ENCODE measurements at regions not wholly inside any gene's neighbourhood (a gene's known extent, or its start where the extent isn't known, plus 50 kb on each side); places are given as distances from the start of the nearest gene placed in this dataset.
"Not testable (repeated sequence)": the region's sequence is repeated elsewhere in the genome, so short reads cannot be mapped to it uniquely, and the experiment has no call there.

DNA sequence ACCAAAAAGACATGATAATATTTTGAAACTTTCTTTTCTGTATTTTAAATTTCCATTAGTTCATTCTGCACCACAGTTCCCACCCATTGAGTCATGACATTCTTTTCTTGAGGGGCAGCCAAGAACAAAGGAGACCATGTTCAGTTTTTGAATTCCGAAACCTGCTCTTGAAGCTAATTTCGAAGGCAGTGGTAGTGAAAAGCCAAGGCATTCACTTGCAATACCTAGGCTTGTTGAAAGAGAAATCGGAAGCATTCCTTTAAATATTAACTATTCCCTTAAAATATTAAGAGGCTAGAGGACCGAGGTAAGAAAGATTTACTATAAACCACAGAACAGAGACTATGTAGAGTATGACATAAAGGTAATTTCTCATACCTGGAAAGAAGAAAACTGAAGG, 256.3 kb downstream of the ADGRL2 start:
- Histone ChIP-seq H3K9me3 (ENCODE audit: control insufficient read depth, low read length) (no peaks in the 10 kb centered on the region), H3K36me3 (ENCODE audit: control insufficient read depth, insufficient read depth, low read length) (no peaks in the 10 kb centered on the region), H3K4me3 (ENCODE audit: low read depth, low read length) (no peak overlapping the region), H3K27ac (no peak overlapping the region), H3K79me2 (no peaks in the 10 kb centered on the region), H3K4me2 (ENCODE audit: low read length) (no peak overlapping the region), H3K4me1 (no peaks in the 10 kb centered on the region), H2AFZ (no peak overlapping the region), H3K27me3 (ENCODE audit: control insufficient read depth, insufficient read depth, low read length) (no peaks in the 10 kb centered on the region), H3K9ac (no peak overlapping the region)
- TF ChIP-seq, protein P1, sequence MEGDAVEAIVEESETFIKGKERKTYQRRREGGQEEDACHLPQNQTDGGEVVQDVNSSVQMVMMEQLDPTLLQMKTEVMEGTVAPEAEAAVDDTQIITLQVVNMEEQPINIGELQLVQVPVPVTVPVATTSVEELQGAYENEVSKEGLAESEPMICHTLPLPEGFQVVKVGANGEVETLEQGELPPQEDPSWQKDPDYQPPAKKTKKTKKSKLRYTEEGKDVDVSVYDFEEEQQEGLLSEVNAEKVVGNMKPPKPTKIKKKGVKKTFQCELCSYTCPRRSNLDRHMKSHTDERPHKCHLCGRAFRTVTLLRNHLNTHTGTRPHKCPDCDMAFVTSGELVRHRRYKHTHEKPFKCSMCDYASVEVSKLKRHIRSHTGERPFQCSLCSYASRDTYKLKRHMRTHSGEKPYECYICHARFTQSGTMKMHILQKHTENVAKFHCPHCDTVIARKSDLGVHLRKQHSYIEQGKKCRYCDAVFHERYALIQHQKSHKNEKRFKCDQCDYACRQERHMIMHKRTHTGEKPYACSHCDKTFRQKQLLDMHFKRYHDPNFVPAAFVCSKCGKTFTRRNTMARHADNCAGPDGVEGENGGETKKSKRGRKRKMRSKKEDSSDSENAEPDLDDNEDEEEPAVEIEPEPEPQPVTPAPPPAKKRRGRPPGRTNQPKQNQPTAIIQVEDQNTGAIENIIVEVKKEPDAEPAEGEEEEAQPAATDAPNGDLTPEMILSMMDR (IDR thresholded peaks at IDR 0.05) = no peak

DNA sequence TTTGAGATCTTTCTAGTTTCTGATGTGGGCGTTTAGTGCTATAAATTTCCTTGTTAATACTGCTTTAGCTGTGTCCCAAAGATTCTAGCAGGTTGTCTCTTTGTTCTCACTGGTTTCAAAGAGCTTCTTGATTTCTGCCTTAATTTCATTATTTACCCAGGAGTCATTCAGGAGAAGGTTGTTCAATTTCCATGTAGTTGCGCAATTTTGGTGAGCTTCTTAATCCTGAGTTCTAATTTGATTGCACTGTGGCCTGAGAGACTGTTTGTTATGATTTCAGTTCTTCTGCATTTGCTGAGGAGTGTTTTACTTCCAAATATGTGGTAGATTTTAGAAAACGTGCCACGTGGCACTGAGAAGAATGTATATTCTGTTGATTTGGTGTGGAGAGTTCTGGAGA, 254.6 kb downstream of the ADGRL2 start:
- H3K4me2 ChIP-seq (ENCODE audit: low read length); H3K9ac ChIP-seq; H3K79me2 ChIP-seq; H3K36me3 ChIP-seq (ENCODE audit: control insufficient read depth, insufficient read depth, low read length); H3K4me1 ChIP-seq; H2AFZ ChIP-seq; H3K4me3 ChIP-seq (ENCODE audit: low read depth, low read length); H3K9me3 ChIP-seq (ENCODE audit: control insufficient read depth, low read length); H3K27me3 ChIP-seq (ENCODE audit: control insufficient read depth, insufficient read depth, low read length); H3K27ac ChIP-seq: not testable (repeated sequence)

DNA sequence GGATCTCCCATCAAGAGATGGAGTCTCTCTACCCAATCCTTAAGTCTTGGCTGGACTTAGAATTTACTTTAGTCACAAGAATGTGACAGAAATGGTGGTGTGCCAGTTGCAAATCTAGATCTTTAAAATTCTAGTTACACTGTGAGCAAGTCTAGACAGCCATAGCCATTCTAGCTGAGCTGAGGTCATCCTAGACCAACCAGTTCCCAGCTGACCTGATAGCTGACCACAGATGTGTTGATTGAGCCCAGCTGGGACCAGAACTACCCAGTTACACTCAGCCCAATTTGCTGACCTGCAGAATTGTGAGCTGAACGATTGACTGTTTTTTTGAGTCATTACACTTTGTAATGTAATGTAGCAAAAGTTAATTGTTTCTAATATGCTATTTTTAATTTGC, 251.8 kb downstream of the ADGRL2 start:
- Histone ChIP-seq H3K9me3 (ENCODE audit: control insufficient read depth, low read length) (no peaks in the 10 kb centered on the region), H3K4me3 (ENCODE audit: low read depth, low read length) (no peak overlapping the region), H3K79me2 (no peaks in the 10 kb centered on the region), H3K27me3 (ENCODE audit: control insufficient read depth, insufficient read depth, low read length) (no peaks in the 10 kb centered on the region), H3K36me3 (ENCODE audit: control insufficient read depth, insufficient read depth, low read length) (no peaks in the 10 kb centered on the region), H2AFZ (no peak overlapping the region), H3K4me2 (ENCODE audit: low read length) (no peak overlapping the region), H3K27ac (no peak overlapping the region), H3K9ac (no peak overlapping the region), H3K4me1 (no peaks in the 10 kb centered on the region)
- TF ChIP-seq, protein P1 (IDR thresholded peaks at IDR 0.05) = no peak

DNA sequence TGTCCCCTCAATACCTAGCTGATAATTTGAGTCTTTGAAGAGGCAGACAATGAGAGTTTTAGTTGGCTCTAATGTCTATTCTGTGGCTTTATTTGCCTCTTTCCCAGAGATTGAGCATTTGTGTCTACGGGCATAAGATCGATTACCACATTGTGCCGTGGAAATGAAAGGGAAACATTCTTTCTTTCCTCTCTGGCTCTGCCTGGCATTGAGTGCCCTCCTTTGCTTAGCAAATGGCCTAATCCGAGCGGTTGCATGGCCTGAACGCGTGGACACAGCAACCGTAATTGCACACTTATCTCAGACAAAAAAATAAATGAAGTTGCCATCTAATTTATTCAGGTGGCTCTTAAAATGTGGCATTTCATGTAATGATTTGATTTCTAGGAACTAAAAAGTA, 247.9 kb downstream of the ADGRL2 start:
- Histone ChIP-seq H3K9ac (no peak overlapping the region), H3K36me3 (ENCODE audit: control insufficient read depth, insufficient read depth, low read length) (no peaks in the 10 kb centered on the region), H3K27me3 (ENCODE audit: control insufficient read depth, insufficient read depth, low read length) (no peaks in the 10 kb centered on the region), H3K79me2 (no peaks in the 10 kb centered on the region), H3K27ac (no peak overlapping the region), H3K4me2 (ENCODE audit: low read length) (no peak overlapping the region), H3K4me1 (no peaks in the 10 kb centered on the region), H3K9me3 (ENCODE audit: control insufficient read depth, low read length) (no peaks in the 10 kb centered on the region), H2AFZ (no peak overlapping the region), H3K4me3 (ENCODE audit: low read depth, low read length) (no peak overlapping the region)
- TF ChIP-seq, protein P1 (IDR thresholded peaks at IDR 0.05) = no peak

DNA sequence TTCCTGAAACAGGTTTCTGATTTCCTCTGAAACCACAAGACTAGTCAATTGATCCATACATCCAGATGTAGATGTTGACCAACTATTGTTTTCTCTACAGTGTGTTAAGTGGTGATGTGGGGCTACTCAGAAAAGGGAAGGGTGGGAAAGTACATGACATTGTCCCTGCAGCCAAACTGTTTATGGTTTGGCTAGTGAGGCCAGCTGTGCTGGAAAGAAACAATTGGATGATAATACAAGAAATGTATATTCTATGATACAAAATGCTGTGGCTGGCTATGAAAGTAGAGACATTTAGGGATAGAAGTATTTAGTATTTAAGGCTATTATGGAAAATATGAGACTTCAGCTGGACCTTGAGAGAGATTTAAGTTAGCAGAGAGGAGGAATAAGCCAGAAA, 244.5 kb downstream of the ADGRL2 start:
- Histone ChIP-seq H3K4me1 (no peaks in the 10 kb centered on the region), H3K36me3 (ENCODE audit: control insufficient read depth, insufficient read depth, low read length) (no peaks in the 10 kb centered on the region), H3K4me3 (ENCODE audit: low read depth, low read length) (no peak overlapping the region), H3K4me2 (ENCODE audit: low read length) (no peak overlapping the region), H2AFZ (no peak overlapping the region), H3K79me2 (no peaks in the 10 kb centered on the region), H3K9me3 (ENCODE audit: control insufficient read depth, low read length) (no peaks in the 10 kb centered on the region), H3K27me3 (ENCODE audit: control insufficient read depth, insufficient read depth, low read length) (no peaks in the 10 kb centered on the region), H3K9ac (no peak overlapping the region), H3K27ac (no peak overlapping the region)
- TF ChIP-seq, protein P1 (IDR thresholded peaks at IDR 0.05) = no peak

All from parathyroid adenoma (tissue), 2 donors.